ACC112 (cell line): ENCODE measurements at regions not wholly inside any gene's neighbourhood (a gene's known extent, or its start where the extent isn't known, plus 50 kb on each side); places are given as distances from the start of the nearest gene placed in this dataset.
"Not testable (repeated sequence)": the region's sequence is repeated elsewhere in the genome, so short reads cannot be mapped to it uniquely, and the experiment has no call there.

Source experiments
- H2AFZ ChIP-seq: fragments of 200-600 bp; sonication (generic); one replicate; pipeline ENCODE4 v1.6.0; 2017; ENCODE audit warnings: antibody characterized with exemption, low read length; ENCODE audit not compliant: unreplicated experiment
- H3K27ac ChIP-seq: fragments of 200-600 bp; sonication (generic); 2 replicates; pipeline ENCODE4 v1.5.1; 2014; ENCODE audit warnings: low read depth, mild to moderate bottlenecking, antibody characterized with exemption, low read length, moderate library complexity
- H3K27me3 ChIP-seq: fragments of 200-600 bp; sonication (generic); 2 replicates; pipeline ENCODE4 v1.6.1; 2014; ENCODE audit warnings: mild to moderate bottlenecking, antibody characterized with exemption, low read length, moderate library complexity, mixed read lengths; ENCODE audit not compliant: insufficient read depth
- H3K36me3 ChIP-seq: fragments of 200-600 bp; sonication (generic); 2 replicates; pipeline ENCODE4 v1.6.1; 2016; ENCODE audit warnings: mild to moderate bottlenecking, antibody characterized with exemption, low read length, moderate library complexity, mixed read lengths; ENCODE audit not compliant: insufficient read depth
- H3K4me1 ChIP-seq: fragments of 200-600 bp; sonication (generic); one replicate; pipeline ENCODE4 v1.6.1; 2016; ENCODE audit warnings: low read length, mixed read lengths; ENCODE audit not compliant: insufficient read depth, unreplicated experiment, control insufficient read depth
- H3K4me3 ChIP-seq: fragments of 200-600 bp; sonication (generic); 2 replicates; pipeline ENCODE4 v1.5.1; 2014; ENCODE audit warnings: mild to moderate bottlenecking, low read depth, low read length
- H3K79me2 ChIP-seq: fragments of 200-600 bp; sonication (generic); one replicate; pipeline ENCODE4 v1.6.0; 2016; ENCODE audit warnings: low read length; ENCODE audit not compliant: control insufficient read depth, unreplicated experiment, insufficient read depth

- no peak overlapping the region for H2AFZ ChIP-seq
- no peak overlapping the region for H3K4me3 ChIP-seq
- no peaks in the 10 kb centered on the region for H3K79me2 ChIP-seq
- no peaks in the 10 kb centered on the region for H3K27me3 ChIP-seq
- H3K27ac ChIP-seq, result no peak overlapping the region
- H3K4me1 ChIP-seq, result no peaks in the 10 kb centered on the region
- H3K36me3 ChIP-seq, result no peaks in the 10 kb centered on the region
Observed at GRCh38 chr1:232174306-232174705, 455.6 kb downstream of the SIPA1L2 start.

GRCh38 chr1:232172563-232172962 lies 457.4 kb downstream of the SIPA1L2 start:
- no peaks in the 10 kb centered on the region for H3K79me2 ChIP-seq

GRCh38 chr1:232170909-232171308 lies 459.0 kb downstream of the SIPA1L2 start:
- Histone ChIP-seq H3K4me3 (no peak overlapping the region), H3K36me3 (no peaks in the 10 kb centered on the region), H3K27ac (no peak overlapping the region), H2AFZ (no peak overlapping the region), H3K27me3 (no peaks in the 10 kb centered on the region), H3K79me2 (no peaks in the 10 kb centered on the region), H3K4me1 (no peaks in the 10 kb centered on the region)

More at GRCh38 chr1:232172563-232172962, 457.4 kb downstream of the SIPA1L2 start:
- Histone ChIP-seq H3K4me3 (no peak overlapping the region), H3K36me3 (no peaks in the 10 kb centered on the region), H3K27ac (no peak overlapping the region), H3K27me3 (no peaks in the 10 kb centered on the region), H2AFZ (no peak overlapping the region), H3K4me1 (no peaks in the 10 kb centered on the region)

- Histone ChIP-seq H3K4me3 (no peak overlapping the region), H3K27me3 (no peaks in the 10 kb centered on the region), H3K79me2 (no peaks in the 10 kb centered on the region), H2AFZ (no peak overlapping the region), H3K36me3 (no peaks in the 10 kb centered on the region), H3K4me1 (no peaks in the 10 kb centered on the region), H3K27ac (no peak overlapping the region)
Observed at GRCh38 chr1:232169436-232169835, 460.5 kb downstream of the SIPA1L2 start.

- Histone ChIP-seq H3K79me2 (no peaks in the 10 kb centered on the region), H2AFZ (no peak overlapping the region), H3K4me3 (no peak overlapping the region), H3K36me3 (no peaks in the 10 kb centered on the region), H3K27me3 (no peaks in the 10 kb centered on the region), H3K27ac (no peak overlapping the region), H3K4me1 (no peaks in the 10 kb centered on the region)
Observed at GRCh38 chr1:232168508-232168907, 461.4 kb downstream of the SIPA1L2 start.

GRCh38 chr1:232166942-232167341 lies 463.0 kb downstream of the SIPA1L2 start:
- H3K36me3 ChIP-seq, result no peaks in the 10 kb centered on the region
- no peaks in the 10 kb centered on the region for H3K4me1 ChIP-seq
- no peak overlapping the region for H3K4me3 ChIP-seq
- no peaks in the 10 kb centered on the region for H3K27me3 ChIP-seq
- no peak overlapping the region for H2AFZ ChIP-seq
- H3K79me2 ChIP-seq, result no peaks in the 10 kb centered on the region
- no peak overlapping the region for H3K27ac ChIP-seq

GRCh38 chr1:232164078-232164963 lies 465.6 kb downstream of the SIPA1L2 start:
- H3K27me3 ChIP-seq, result no peaks in the 10 kb centered on the region
- no peaks in the 10 kb centered on the region for H3K79me2 ChIP-seq
- H3K36me3 ChIP-seq, result no peaks in the 10 kb centered on the region
- no peaks in the 10 kb centered on the region for H3K4me1 ChIP-seq
- H3K4me3 ChIP-seq, result no peak overlapping the region
- no peak overlapping the region for H3K27ac ChIP-seq
- no peak overlapping the region for H2AFZ ChIP-seq

- Histone ChIP-seq H2AFZ (no peak overlapping the region), H3K27me3 (no peaks in the 10 kb centered on the region), H3K79me2 (no peaks in the 10 kb centered on the region), H3K4me3 (no peak overlapping the region), H3K4me1 (no peaks in the 10 kb centered on the region), H3K36me3 (no peaks in the 10 kb centered on the region), H3K27ac (no peak overlapping the region)
Observed at GRCh38 chr1:232163533-232163932, 466.4 kb downstream of the SIPA1L2 start.

GRCh38 chr1:232162001-232162400 lies 467.9 kb downstream of the SIPA1L2 start:
- Histone ChIP-seq H3K79me2 (no peaks in the 10 kb centered on the region), H2AFZ (no peak overlapping the region), H3K27ac (no peak overlapping the region), H3K4me3 (no peak overlapping the region), H3K27me3 (no peaks in the 10 kb centered on the region), H3K4me1 (no peaks in the 10 kb centered on the region), H3K36me3 (no peaks in the 10 kb centered on the region)

- H3K4me1 ChIP-seq, H3K36me3 ChIP-seq, H2AFZ ChIP-seq, H3K79me2 ChIP-seq, H3K27me3 ChIP-seq, H3K27ac ChIP-seq, H3K4me3 ChIP-seq: not testable (repeated sequence)
Observed at GRCh38 chr1:232158558-232158957, 471.4 kb downstream of the SIPA1L2 start.

- H3K27ac ChIP-seq, H3K36me3 ChIP-seq, H2AFZ ChIP-seq, H3K4me3 ChIP-seq, H3K79me2 ChIP-seq, H3K27me3 ChIP-seq, H3K4me1 ChIP-seq: not testable (repeated sequence)
Observed at GRCh38 chr1:232156070-232156469, 473.9 kb downstream of the SIPA1L2 start.
